Left ventricle myocardium inferior (tissue), 1 donor: ENCODE measurements at regions not wholly inside any gene's neighbourhood (a gene's known extent, or its start where the extent isn't known, plus 50 kb on each side); places are given as distances from the start of the nearest gene placed in this dataset.
A peak's percentile ranks its signal among the peaks of the same experiment; 100 is the strongest.

Experiments
- DNase-seq: peaks from one replicate; pipeline ENCODE4 v3.0.0-alpha.2; 2020
- H3K27ac ChIP-seq: fragments of 200-600 bp; replicated peaks from 2 replicates; pipeline ENCODE4 v1.8.0; 2021
- H3K27me3 ChIP-seq: fragments of 200-600 bp; 2 replicates; pipeline ENCODE4 v1.8.0; 2021; ENCODE audit warnings: low read depth
- H3K36me3 ChIP-seq: fragments of 200-600 bp; 2 replicates; pipeline ENCODE4 v1.8.0; 2021
- H3K4me1 ChIP-seq: fragments of 200-600 bp; 2 replicates; pipeline ENCODE4 v1.8.0; 2021
- H3K4me3 ChIP-seq: fragments of 200-600 bp; 2 replicates; pipeline ENCODE4 v1.8.0; 2021; ENCODE audit warnings: mild to moderate bottlenecking, moderate library complexity
- H3K9me3 ChIP-seq: fragments of 200-600 bp; replicated peaks from 2 replicates; pipeline ENCODE4 v1.8.0; 2021
- CTCF ChIP-seq: fragments of 200-600 bp; IDR thresholded peaks from 2 replicates; pipeline ENCODE4 v1.8.0; 2021; ENCODE audit warnings: antibody characterized with exemption, mild to moderate bottlenecking, borderline replicate concordance
- intact Hi-C: fragments of 100-400 bp; cut with micrococcal nuclease; formaldehyde crosslinking; loops from one replicate; pipeline ENCODE4 v1.11.0; 2022
- donor health status: DM: no; HTN: yes; CAD: no; lungs with severe emphysema.

GRCh38 chr6:170108456-170108855 lies 182.4 kb downstream of the DLL1 start:
- Histone ChIP-seq H3K9me3 (no peaks in the 10 kb centered on the region), H3K4me3 (no peak overlapping the region), H3K36me3 (no peaks in the 10 kb centered on the region), H3K27me3 (no peaks in the 10 kb centered on the region), H3K4me1 (no peaks in the 10 kb centered on the region), H3K27ac (no peak overlapping the region)
- peak; percentile 3 for DNase-seq
- intact Hi-C loops, result no loop called here
- TF ChIP-seq CTCF, result no peak

- no peak overlapping the region for H3K27ac ChIP-seq
- no peaks in the 10 kb centered on the region for H3K27me3 ChIP-seq
- no peaks in the 10 kb centered on the region for H3K36me3 ChIP-seq
- intact Hi-C loops, result no loop called here
- no peaks in the 10 kb centered on the region for H3K9me3 ChIP-seq
- no peak for TF ChIP-seq CTCF
- H3K4me1 ChIP-seq, result no peaks in the 10 kb centered on the region
- H3K4me3 ChIP-seq, result no peak overlapping the region
- peak; percentile 3 for DNase-seq
These were observed 183.2 kb downstream of the DLL1 start for GRCh38 chr6:170107606-170108222.

- Histone ChIP-seq H3K9me3 (no peaks in the 10 kb centered on the region), H3K36me3 (no peaks in the 10 kb centered on the region), H3K27ac (no peak overlapping the region), H3K4me1 (no peaks in the 10 kb centered on the region), H3K27me3 (no peaks in the 10 kb centered on the region), H3K4me3 (no peak overlapping the region)
- no peak for TF ChIP-seq CTCF
- peak; percentile 4 for DNase-seq
- intact Hi-C loops, result no loop called here
These were observed 183.9 kb downstream of the DLL1 start for GRCh38 chr6:170106906-170107525.

GRCh38 chr6:170102582-170103481 lies 188.0 kb downstream of the DLL1 start:
- TF ChIP-seq CTCF, result no peak
- no peak overlapping the region for H3K4me3 ChIP-seq
- no peaks in the 10 kb centered on the region for H3K27me3 ChIP-seq
- no peaks in the 10 kb centered on the region for H3K4me1 ChIP-seq
- DNase-seq, result no peak
- H3K27ac ChIP-seq, result no peak overlapping the region
- H3K9me3 ChIP-seq, result no peaks in the 10 kb centered on the region
- intact Hi-C loops, result no loop called here
- no peaks in the 10 kb centered on the region for H3K36me3 ChIP-seq

- TF ChIP-seq CTCF, result no peak
- H3K9me3 ChIP-seq, result no peaks in the 10 kb centered on the region
- H3K36me3 ChIP-seq, result no peaks in the 10 kb centered on the region
- H3K4me1 ChIP-seq, result peaks cover 7% of the 10 kb centered on the region
- no peak for DNase-seq
- no peaks in the 10 kb centered on the region for H3K27me3 ChIP-seq
- no peak overlapping the region for H3K27ac ChIP-seq
- no peak overlapping the region for H3K4me3 ChIP-seq
- intact Hi-C loops, result no loop called here
These were observed 188.8 kb downstream of the DLL1 start for GRCh38 chr6:170102038-170102437.
